Lower leg skin (tissue), 3 donors: ENCODE measurements at regions not wholly inside any gene's neighbourhood (a gene's known extent, or its start where the extent isn't known, plus 50 kb on each side); places are given as distances from the start of the nearest gene placed in this dataset.

Experiments
- POLR2A ChIP-seq, 2 donors: fragments of 450-650 bp; IDR thresholded peaks; one replicate each; pipeline ENCODE4 v1.6.1; 2016 to 2017; ENCODE audit warnings: antibody characterized with exemption in 2 of 2, mild to moderate bottlenecking in 1 of 2, moderate library complexity in 1 of 2
- TF ChIP-seq, protein P1 (sequence below), 3 donors: fragments of 450-650 bp; IDR thresholded peaks; one replicate each; pipeline ENCODE4 v1.5.1; 2016; ENCODE audit warnings: antibody characterized with exemption in 3 of 3, mild to moderate bottlenecking in 3 of 3, moderate library complexity in 2 of 3

DNA sequence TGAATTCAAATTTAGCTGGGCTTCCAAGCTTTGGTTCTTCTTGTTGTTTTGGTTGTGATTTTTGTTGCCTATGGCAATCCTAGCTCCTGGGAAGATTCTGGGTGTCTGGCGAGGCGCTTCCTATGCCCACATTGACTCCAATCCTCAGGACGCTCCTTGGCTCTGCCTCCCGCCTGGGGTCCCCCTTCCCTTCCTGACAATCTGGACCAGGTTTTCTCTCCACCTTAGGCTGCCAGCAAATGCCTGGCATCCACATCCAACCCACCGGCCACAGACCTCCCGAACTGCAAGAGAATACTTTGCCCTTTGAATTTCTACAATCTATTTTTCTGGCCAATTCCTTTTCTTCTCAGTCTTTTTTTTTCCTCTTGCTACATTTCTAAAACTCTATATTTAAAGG, 186.9 kb upstream of the UBL3 start:
- TF ChIP-seq POLR2A (IDR thresholded peaks at IDR 0.05), result no peak
- TF ChIP-seq, protein P1, sequence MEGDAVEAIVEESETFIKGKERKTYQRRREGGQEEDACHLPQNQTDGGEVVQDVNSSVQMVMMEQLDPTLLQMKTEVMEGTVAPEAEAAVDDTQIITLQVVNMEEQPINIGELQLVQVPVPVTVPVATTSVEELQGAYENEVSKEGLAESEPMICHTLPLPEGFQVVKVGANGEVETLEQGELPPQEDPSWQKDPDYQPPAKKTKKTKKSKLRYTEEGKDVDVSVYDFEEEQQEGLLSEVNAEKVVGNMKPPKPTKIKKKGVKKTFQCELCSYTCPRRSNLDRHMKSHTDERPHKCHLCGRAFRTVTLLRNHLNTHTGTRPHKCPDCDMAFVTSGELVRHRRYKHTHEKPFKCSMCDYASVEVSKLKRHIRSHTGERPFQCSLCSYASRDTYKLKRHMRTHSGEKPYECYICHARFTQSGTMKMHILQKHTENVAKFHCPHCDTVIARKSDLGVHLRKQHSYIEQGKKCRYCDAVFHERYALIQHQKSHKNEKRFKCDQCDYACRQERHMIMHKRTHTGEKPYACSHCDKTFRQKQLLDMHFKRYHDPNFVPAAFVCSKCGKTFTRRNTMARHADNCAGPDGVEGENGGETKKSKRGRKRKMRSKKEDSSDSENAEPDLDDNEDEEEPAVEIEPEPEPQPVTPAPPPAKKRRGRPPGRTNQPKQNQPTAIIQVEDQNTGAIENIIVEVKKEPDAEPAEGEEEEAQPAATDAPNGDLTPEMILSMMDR (IDR thresholded peaks at IDR 0.05), result no peak
